ENCODE measurements at regions not wholly inside any gene's neighbourhood (a gene's known extent, or its start where the extent isn't known, plus 50 kb on each side); places are given as distances from the start of the nearest gene placed in this dataset.

- Histone ChIP-seq H4K8ac (ENCODE audit: low read depth in 2 of 2, low read length in 2 of 2) (no peak overlapping the region), H4K5ac (ENCODE audit: low read depth, low read length) (no peak overlapping the region), H2BK120ac (ENCODE audit: low read depth, low read length) (no peak overlapping the region), H2AFZ (replicated peaks; ENCODE audit: low read length, poor library complexity) (no peak overlapping the region), H4K20me1 (ENCODE audit: insufficient read depth, low read length) (no peaks in the 10 kb centered on the region), H3K18ac (ENCODE audit: low read depth, low read length) (no peak overlapping the region), H3K56ac (ENCODE audit: extremely low read depth, insufficient read depth, low read length) (no peak overlapping the region), H3K79me1 (ENCODE audit: low read depth in 1 of 2, low read length in 2 of 2) (no peaks in the 10 kb centered on the region), H2BK20ac (ENCODE audit: low read depth, low read length) (no peak overlapping the region), H3K9ac (ENCODE audit: low read depth, low read length) (no peak overlapping the region), H2BK15ac (ENCODE audit: low read depth, low read length) (no peak overlapping the region), H3K4me3 (ENCODE audit: insufficient read depth, low read depth, low read length) (no peak overlapping the region), H3K36me3 (ENCODE audit: control insufficient read depth, insufficient read depth, low read length) (no peaks in the 10 kb centered on the region), H3K9me3 (ENCODE audit: control insufficient read depth, insufficient read depth, low read length) (no peaks in the 10 kb centered on the region), H3K9me1 (ENCODE audit: insufficient read depth, low read length) (0 out of 2 replicates have a peak, but pooled peaks cover 5% of the 10 kb centered on the region), H3K4me1 (ENCODE audit: control insufficient read depth, insufficient read depth, low read length) (peaks cover 2% of the 10 kb centered on the region; the same call in 1 of the 2 replicates), H3K4me2 (ENCODE audit: low read depth, low read length) (no peak overlapping the region), H3K27me3 (ENCODE audit: control insufficient read depth, insufficient read depth, low read length) (no peaks in the 10 kb centered on the region), H3K23ac (ENCODE audit: low read depth, low read length) (no peak overlapping the region), H3K4ac (ENCODE audit: low read depth, low read length) (no peak overlapping the region), H2AK5ac (ENCODE audit: low read depth, low read length) (0 out of 2 replicates have a peak overlapping the region, but pooled peaks have one; percentile 0), H2AK9ac (replicated peaks; ENCODE audit: low read depth, low read length, poor library complexity) (no peak overlapping the region), H2BK5ac (ENCODE audit: low read depth, low read length, poor library complexity, severe bottlenecking) (no peak overlapping the region), H4K91ac (ENCODE audit: insufficient read depth, low read depth, low read length) (no peak overlapping the region), H3K27ac (ENCODE audit: insufficient read depth, low read length) (no peak overlapping the region), H3K14ac (replicated peaks; ENCODE audit: low read depth, low read length) (no peak overlapping the region)
- WGBS, 2 experiments (ENCODE audit: extremely low coverage in 2 of 2, insufficient read length in 1 of 2), result no CpG with 5 or more reads among the region's 5 CpGs
- BruUV-seq (replicated peaks), result no TSS peak
- in situ Hi-C loops (cut with MboI; ENCODE audit: low sequenced_read_pairs) (no loop called here), intact Hi-C loops (cut with micrococcal nuclease) (no loop called here), dilution Hi-C loops (cut with HindIII; ENCODE audit: low sequenced_read_pairs, unreplicated experiment) (no loop called here)
- ATAC-seq (ENCODE audit: low read depth) (no peak), DNase-seq (peak; percentile 36)
- CTCF ChIA-PET, result interaction anchor here (0.6 kb wide), 1 partner anchor 625 kb away, joined by 8 read pairs; no protein-coding TSS in a partner anchor
- POLR2A ChIA-PET (ENCODE audit: unreplicated experiment), result no interaction called here
- TF ChIP-seq RAD21 (IDR thresholded peaks at IDR 0.05; ENCODE audit: low read length), result no peak
- TF ChIP-seq CEBPB (IDR thresholded peaks at IDR 0.05; ENCODE audit: low read depth, low read length), result no peak
- no peak for TF ChIP-seq SMC3 (IDR thresholded peaks at IDR 0.05; ENCODE audit: low read depth, low read length)
- no peak for TF ChIP-seq POLR2A (IDR thresholded peaks at IDR 0.05; ENCODE audit: low read depth, low read length)
- no peak for TF ChIP-seq MAZ (IDR thresholded peaks at IDR 0.05; ENCODE audit: borderline replicate concordance, low read depth, low read length)
- no peak for TF ChIP-seq CHD1 (IDR thresholded peaks at IDR 0.05; ENCODE audit: low read depth, low read length)
- no peak for TF ChIP-seq FOS (IDR thresholded peaks at IDR 0.05; ENCODE audit: low read depth, low read length)
- no peak for TF ChIP-seq MAFK (IDR thresholded peaks at IDR 0.05; ENCODE audit: low read depth, low read length)
- no peak for TF ChIP-seq CTCF (conservative IDR thresholded peaks at IDR 0.05; ENCODE audit: low read depth, low read length)
- TF ChIP-seq ELK1 (IDR thresholded peaks at IDR 0.05; ENCODE audit: borderline replicate concordance, low read depth, low read length), result no peak
- no peak for TF ChIP-seq NFE2L2 (IDR thresholded peaks at IDR 0.05; ENCODE audit: low read depth, low read length)
- TF ChIP-seq RCOR1 (IDR thresholded peaks at IDR 0.05; ENCODE audit: insufficient replicate concordance, low read length), result no peak
- TF ChIP-seq MXI1 (IDR thresholded peaks at IDR 0.05; ENCODE audit: borderline replicate concordance, low read depth, low read length), result no peak
Measured at GRCh38 chr10:3689871-3690510, 95.0 kb downstream of the KLF6 start.
